Neural cell (in vitro differentiated cells): ENCODE measurements at regions not wholly inside any gene's neighbourhood (a gene's known extent, or its start where the extent isn't known, plus 50 kb on each side); places are given as distances from the start of the nearest gene placed in this dataset.
"Not testable (repeated sequence)": the region's sequence is repeated elsewhere in the genome, so short reads cannot be mapped to it uniquely, and the experiment has no call there.

ENCODE experiments used
- H2AFZ ChIP-seq: fragments of 200-600, 300-800 bp; sonication (generic), shearing (Covaris generic); 2 replicates; pipeline ENCODE4 v1.6.0; 2014; ENCODE audit warnings: low read depth, mild to moderate bottlenecking, antibody characterized with exemption, low read length, moderate library complexity
- H3F3A ChIP-seq: fragments of 200-600 bp; shearing (Covaris generic); 2 replicates; pipeline ENCODE4 v1.6.1; 2016; ENCODE audit warnings: mild to moderate bottlenecking, moderate library complexity, mixed read lengths, antibody characterized with exemption, low read length; ENCODE audit not compliant: insufficient read depth, poor library complexity, severe bottlenecking
- H3K27ac ChIP-seq: fragments of 200-600, 300-800 bp; sonication (generic), shearing (Covaris generic); 2 replicates; pipeline ENCODE4 v1.5.1; 2014; ENCODE audit warnings: mild to moderate bottlenecking, low read length, moderate library complexity
- H3K27me3 ChIP-seq: fragments of 300-800, 200-600 bp; sonication (generic), shearing (Covaris generic); 2 replicates; pipeline ENCODE4 v1.6.0; 2014; ENCODE audit warnings: mild to moderate bottlenecking, low read depth, low read length, moderate library complexity; ENCODE audit not compliant: insufficient read depth
- H3K36me3 ChIP-seq: fragments of 300-800, 200-600 bp; sonication (generic), shearing (Covaris generic); 2 replicates; pipeline ENCODE4 v1.5.1; 2014; ENCODE audit warnings: mild to moderate bottlenecking, antibody characterized with exemption, low read length, moderate library complexity; ENCODE audit not compliant: insufficient read depth
- H3K4me2 ChIP-seq: fragments of 300-800, 200-600 bp; sonication (generic), shearing (Covaris generic); 2 replicates; pipeline ENCODE4 v1.6.0; 2014; ENCODE audit warnings: mild to moderate bottlenecking, low read length
- H3K4me3 ChIP-seq: fragments of 300-800, 200-600 bp; sonication (generic), shearing (Covaris generic); 2 replicates; pipeline ENCODE4 v1.5.1; 2014; ENCODE audit warnings: mild to moderate bottlenecking, low read length, moderate library complexity
- H3K79me2 ChIP-seq: fragments of 200-600 bp; shearing (Covaris generic); replicated peaks from 2 replicates; pipeline ENCODE4 v1.6.0; 2014; ENCODE audit warnings: mild to moderate bottlenecking, low read length, moderate library complexity; ENCODE audit not compliant: insufficient read depth
- H3K9ac ChIP-seq: fragments of 300-800, 200-600 bp; sonication (generic), shearing (Covaris generic); 2 replicates; pipeline ENCODE4 v1.6.1; 2016; ENCODE audit warnings: mild to moderate bottlenecking, low read length, mixed read lengths
- H3K9me2 ChIP-seq: fragments of 200-600 bp; shearing (Covaris generic); 2 replicates; pipeline ENCODE4 v1.6.1; 2016; ENCODE audit warnings: mild to moderate bottlenecking, low read length, mixed read lengths; ENCODE audit not compliant: insufficient read depth
- H3K9me3 ChIP-seq: fragments of 200-600, 300-800 bp; sonication (generic), shearing (Covaris generic); 2 replicates; pipeline ENCODE4 v1.6.1; 2016; ENCODE audit warnings: mild to moderate bottlenecking, mixed run types, low read length, moderate library complexity, mixed read lengths
- H4K20me1 ChIP-seq: fragments of 200-600 bp; shearing (Covaris generic); 2 replicates; pipeline ENCODE4 v1.6.1; 2016; ENCODE audit warnings: mild to moderate bottlenecking, mixed run types; ENCODE audit not compliant: insufficient read depth
- CTCF ChIP-seq: fragments of 450-650 bp; IDR thresholded peaks from 2 replicates; pipeline ENCODE4 v1.5.1; 2014; ENCODE audit warnings: antibody characterized with exemption, mild to moderate bottlenecking, moderate library complexity; ENCODE audit not compliant: poor library complexity, severe bottlenecking
- EP300 ChIP-seq: fragments of 450-650 bp; conservative IDR thresholded peaks from 2 replicates; pipeline ENCODE4 v1.6.1; 2014; ENCODE audit warnings: antibody characterized with exemption, mild to moderate bottlenecking, moderate library complexity; ENCODE audit not compliant: poor library complexity, severe bottlenecking
- EZH2 ChIP-seq: fragments of 200-600, 300-800 bp; shearing (Covaris generic), sonication (generic); IDR thresholded peaks from 2 replicates; pipeline ENCODE4 v1.6.1; 2014; ENCODE audit warnings: antibody characterized with exemption, low read length, borderline replicate concordance, mild to moderate bottlenecking; ENCODE audit not compliant: insufficient read depth, poor library complexity, severe bottlenecking
- MXI1 ChIP-seq: fragments of 450-650 bp; conservative IDR thresholded peaks from 2 replicates; pipeline ENCODE4 v1.6.1; 2014; ENCODE audit warnings: antibody characterized with exemption, mild to moderate bottlenecking; ENCODE audit not compliant: poor library complexity, severe bottlenecking
- POLR2AphosphoS5 ChIP-seq: IDR thresholded peaks from 2 replicates; pipeline ENCODE4 v1.6.1; 2012
- RAD21 ChIP-seq: fragments of 450-650 bp; conservative IDR thresholded peaks from 2 replicates; pipeline ENCODE4 v1.6.1; 2014; ENCODE audit warnings: antibody characterized with exemption, mild to moderate bottlenecking, moderate library complexity
- REST ChIP-seq: IDR thresholded peaks from 2 replicates; pipeline ENCODE4 v1.6.1; 2012; ENCODE audit warnings: borderline replicate concordance
- SMC3 ChIP-seq: fragments of 450-650 bp; conservative IDR thresholded peaks from 2 replicates; pipeline ENCODE4 v1.6.1; 2014; ENCODE audit warnings: antibody characterized with exemption, mild to moderate bottlenecking, moderate library complexity; ENCODE audit not compliant: poor library complexity
- TAF1 ChIP-seq: IDR thresholded peaks from 2 replicates; pipeline ENCODE4 v1.6.1; 2012; ENCODE audit warnings: low read depth

GRCh38 chr4:17234678-17235077, 277.2 kb downstream of the QDPR start:
- TF ChIP-seq EP300 (no peak), TAF1 (no peak), MXI1 (no peak), POLR2AphosphoS5 (no peak)
- Histone ChIP-seq H3K9me3 (no peaks in the 10 kb centered on the region), H3F3A (no peaks in the 10 kb centered on the region), H3K9me2 (no peaks in the 10 kb centered on the region), H3K9ac (no peak overlapping the region), H3K36me3 (no peaks in the 10 kb centered on the region), H4K20me1 (no peaks in the 10 kb centered on the region), H2AFZ (no peak overlapping the region), H3K27ac (no peak overlapping the region), H3K4me2 (no peak overlapping the region), H3K4me3 (no peak overlapping the region), H3K79me2 (no peaks in the 10 kb centered on the region), H3K27me3 (no peaks in the 10 kb centered on the region)

- Histone ChIP-seq H3K9me3 (no peaks in the 10 kb centered on the region), H3K27ac (no peak overlapping the region), H4K20me1 (no peaks in the 10 kb centered on the region), H3K9ac (no peak overlapping the region), H3K79me2 (no peaks in the 10 kb centered on the region), H3K9me2 (no peaks in the 10 kb centered on the region), H3K4me3 (no peak overlapping the region), H3K27me3 (no peaks in the 10 kb centered on the region), H3F3A (no peaks in the 10 kb centered on the region), H3K4me2 (no peak overlapping the region), H2AFZ (no peak overlapping the region), H3K36me3 (no peaks in the 10 kb centered on the region)
- TF ChIP-seq SMC3 (no peak), EZH2 (no peak), EP300 (no peak), POLR2AphosphoS5 (no peak), MXI1 (no peak), RAD21 (no peak), CTCF (no peak), TAF1 (no peak), REST (no peak)
Measured at GRCh38 chr4:17232566-17233253, 279.2 kb downstream of the QDPR start.

GRCh38 chr4:17231880-17232475, 279.9 kb downstream of the QDPR start:
- H3K9ac ChIP-seq, H3K79me2 ChIP-seq, H3K36me3 ChIP-seq, H3K9me2 ChIP-seq, H3K9me3 ChIP-seq, H3K4me2 ChIP-seq, H3K27me3 ChIP-seq, H3K27ac ChIP-seq, H3K4me3 ChIP-seq, H2AFZ ChIP-seq, H3F3A ChIP-seq, H4K20me1 ChIP-seq: not testable (repeated sequence)
